Esophagus (tissue), 2 donors: ENCODE measurements at regions not wholly inside any gene's neighbourhood (a gene's known extent, or its start where the extent isn't known, plus 50 kb on each side); places are given as distances from the start of the nearest gene placed in this dataset.

Source experiments
- H3K27ac ChIP-seq, 2 donors: one replicate each; pipeline ENCODE4 v1.5.1; 2013; ENCODE audit warnings: low read depth in 2 of 2, mild to moderate bottlenecking in 2 of 2, inconsistent platforms in 1 of 2, low read length in 1 of 2, moderate library complexity in 1 of 2
- H3K27me3 ChIP-seq, 2 donors: one replicate each; pipeline ENCODE4 v1.6.1; 2013; ENCODE audit warnings: low read length in 2 of 2, control low read depth in 1 of 2, mild to moderate bottlenecking in 1 of 2; ENCODE audit not compliant: insufficient read depth in 2 of 2, control insufficient read depth in 1 of 2
- H3K36me3 ChIP-seq, 2 donors: one replicate each; pipeline ENCODE4 v1.6.1; 2013; ENCODE audit warnings: low read length in 1 of 2; ENCODE audit not compliant: control insufficient read depth in 2 of 2, insufficient read depth in 2 of 2
- H3K4me1 ChIP-seq, 2 donors: one replicate each; pipeline ENCODE4 v1.6.1; 2013; ENCODE audit warnings: low read length in 1 of 2; ENCODE audit not compliant: control insufficient read depth in 2 of 2, insufficient read depth in 2 of 2
- H3K4me3 ChIP-seq, 2 donors: one replicate each; pipeline ENCODE4 v1.5.1; 2013; ENCODE audit warnings: low read length in 2 of 2, mild to moderate bottlenecking in 2 of 2, low read depth in 1 of 2, moderate library complexity in 1 of 2
- H3K9me3 ChIP-seq, 2 donors: one replicate each; pipeline ENCODE4 v1.6.1; 2013; ENCODE audit warnings: mild to moderate bottlenecking in 2 of 2, low read depth in 1 of 2, low read length in 1 of 2, moderate library complexity in 1 of 2; ENCODE audit not compliant: control insufficient read depth in 2 of 2, insufficient read depth in 1 of 2
- WGBS, 2 donors: extraction: QIAGEN DNeasy Blood & Tissue Kit; methylation state at CpG; one replicate each; pipeline ENCODE4 v1.1.7; 2013; 5-methylcytosine and 5-hydroxymethylcytosine counted together
- donor health status: healthy with polysubstance abuse.
- donor health status: Bipolar disorder and iron deficiency.

DNA sequence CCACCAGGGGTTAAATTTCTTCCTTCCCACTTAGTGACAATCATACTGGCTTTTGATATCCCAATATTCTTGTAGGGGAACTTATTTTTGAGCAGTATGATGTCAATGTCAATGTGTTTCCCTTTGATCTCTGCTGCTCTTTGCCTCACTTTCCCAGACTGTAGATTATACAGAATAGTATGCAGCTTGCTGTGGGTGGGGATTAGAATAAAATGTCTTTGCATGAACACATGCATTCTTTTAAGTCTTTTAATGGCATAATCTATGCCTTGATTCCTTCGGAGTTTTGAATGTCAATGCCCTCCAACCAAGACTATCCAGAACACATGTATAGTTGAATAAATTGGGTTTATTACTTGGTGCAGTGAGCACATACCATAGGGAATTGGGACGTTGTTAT is 125.5 kb downstream of the IL20RB start:
- H3K4me1 ChIP-seq, result peaks cover 0 to 3% of the 10 kb centered on the region in 2 donors
- no peaks in the 10 kb centered on the region for H3K27me3 ChIP-seq
- H3K9me3 ChIP-seq, result no peaks in the 10 kb centered on the region
- H3K27ac ChIP-seq, result no peak overlapping the region
- WGBS, 2 donors, result 86 to 87% methylated on average over 2 of the region's 2 CpGs
- no peak overlapping the region for H3K4me3 ChIP-seq
- H3K36me3 ChIP-seq, result no peaks in the 10 kb centered on the region

DNA sequence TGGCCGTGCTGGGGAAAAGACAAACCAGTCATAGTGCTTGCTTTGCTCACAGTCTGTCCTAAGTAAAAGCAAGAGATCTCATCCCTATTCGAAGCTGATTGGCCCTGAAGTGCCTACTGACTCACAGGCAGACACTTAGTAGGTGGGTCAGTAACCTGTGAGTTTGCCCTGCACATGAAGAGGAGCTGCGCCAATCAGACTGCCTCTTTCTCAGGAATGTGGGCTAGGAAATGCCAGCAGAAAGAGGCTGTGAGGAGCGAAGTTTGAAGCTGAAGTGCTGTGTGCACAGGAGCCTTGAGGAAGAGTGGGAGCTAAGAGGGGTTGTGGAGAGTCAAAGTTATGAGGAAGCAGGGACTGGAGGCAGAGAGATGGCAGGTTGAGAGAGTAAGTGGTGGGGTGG is 126.8 kb downstream of the IL20RB start:
- Histone ChIP-seq H3K27ac (no peak overlapping the region), H3K27me3 (no peaks in the 10 kb centered on the region), H3K36me3 (no peaks in the 10 kb centered on the region), H3K4me1 (peaks cover 0 to 3% of the 10 kb centered on the region in 2 donors), H3K4me3 (no peak overlapping the region), H3K9me3 (no peaks in the 10 kb centered on the region)
- 69 to 77% methylated on average over 4 of the region's 4 CpGs for WGBS, 2 donors

DNA sequence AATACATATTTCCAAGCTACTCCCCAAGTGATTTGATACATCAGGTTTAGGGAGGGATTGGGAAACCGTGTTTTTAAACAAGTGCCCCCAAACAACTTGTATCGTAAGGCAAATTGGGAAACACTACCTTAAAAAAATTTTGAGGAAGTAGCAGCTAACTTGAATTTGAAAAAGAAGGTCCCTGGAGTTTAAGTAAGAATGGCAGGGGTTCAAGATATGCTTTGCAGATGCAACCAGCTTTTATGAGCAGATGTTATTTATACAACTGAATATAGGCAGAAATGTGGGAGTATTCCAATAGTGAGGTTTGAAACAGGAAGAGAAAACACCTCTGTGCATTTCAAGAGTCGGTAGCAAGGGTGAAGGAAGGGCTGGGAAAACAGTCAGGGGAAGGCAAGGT is 139.6 kb downstream of the IL20RB start:
- Histone ChIP-seq H3K27me3 (no peaks in the 10 kb centered on the region), H3K36me3 (no peaks in the 10 kb centered on the region), H3K27ac (no peak overlapping the region), H3K4me3 (no peak overlapping the region), H3K9me3 (no peaks in the 10 kb centered on the region), H3K4me1 (no peaks in the 10 kb centered on the region)
- WGBS, 2 donors, result 55 to 62% methylated on average over 3 of the region's 3 CpGs

DNA sequence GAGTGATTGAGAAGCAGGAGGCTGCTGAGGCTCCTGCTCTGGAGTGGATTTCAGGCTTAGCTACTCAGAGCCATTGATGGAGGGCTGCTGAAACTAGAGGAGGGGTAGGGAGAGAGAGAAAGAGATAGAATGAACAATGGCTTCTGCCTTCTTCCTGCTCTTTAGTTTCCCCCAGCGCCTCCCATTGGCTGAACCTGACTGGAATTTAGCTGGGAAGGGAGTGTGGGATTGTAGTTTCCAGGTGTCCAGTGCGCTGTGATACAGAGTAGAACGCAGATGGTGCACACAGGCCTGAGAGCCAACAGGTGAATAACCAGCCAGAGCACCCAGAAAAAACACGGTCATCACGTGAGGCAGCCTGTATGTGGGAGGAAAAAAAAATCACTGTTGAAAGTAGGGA is 140.1 kb downstream of the IL20RB start:
- no peaks in the 10 kb centered on the region for H3K9me3 ChIP-seq
- H3K27me3 ChIP-seq, result no peaks in the 10 kb centered on the region
- no peak overlapping the region for H3K27ac ChIP-seq
- no peaks in the 10 kb centered on the region for H3K4me1 ChIP-seq
- WGBS, 2 donors, result 83 to 90% methylated on average over 5 of the region's 5 CpGs
- no peaks in the 10 kb centered on the region for H3K36me3 ChIP-seq
- no peak overlapping the region for H3K4me3 ChIP-seq

DNA sequence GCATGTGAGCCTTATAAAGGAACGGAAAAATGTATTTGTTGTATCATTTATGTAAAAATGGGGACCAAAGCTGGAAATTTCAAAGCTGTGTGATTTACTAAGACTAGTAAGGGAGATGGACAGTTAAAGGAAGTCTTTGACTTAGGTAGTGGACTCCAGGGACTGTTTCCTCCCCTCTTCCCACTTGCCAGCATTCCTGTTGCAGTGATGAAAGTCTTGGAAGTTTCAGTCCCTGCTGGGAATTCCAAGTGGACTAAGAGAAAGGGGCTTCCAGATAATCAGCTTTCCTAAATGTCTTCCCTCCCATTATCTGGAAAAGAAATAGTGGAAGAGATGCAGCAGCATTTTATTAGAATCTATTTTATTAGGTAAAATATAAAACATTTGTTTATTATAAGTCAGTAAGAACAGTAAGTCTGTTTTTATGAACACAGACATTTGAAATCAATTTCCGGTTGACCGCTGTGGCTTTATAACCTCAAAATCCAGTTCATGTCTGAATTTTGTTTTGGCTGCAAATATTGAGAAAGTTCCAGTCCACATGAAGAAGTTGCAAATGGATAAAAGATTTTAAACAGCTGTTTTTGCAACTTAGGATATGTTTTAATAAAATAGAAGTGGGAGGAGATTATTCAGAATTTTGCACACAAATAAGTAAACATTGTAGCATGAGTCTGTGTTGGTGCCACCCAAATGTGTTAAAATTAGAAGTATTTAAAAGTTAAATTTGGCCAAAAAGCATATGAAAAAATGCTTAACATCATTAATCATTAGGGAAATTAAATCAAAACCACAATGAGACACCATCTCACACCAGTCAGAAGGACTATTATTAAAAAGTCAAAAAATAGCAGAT is 141.8 kb downstream of the IL20RB start:
- Histone ChIP-seq H3K9me3 (no peaks in the 10 kb centered on the region), H3K36me3 (no peaks in the 10 kb centered on the region)
- 77 to 80% methylated on average over 3 of the region's 3 CpGs for WGBS, 2 donors

DNA sequence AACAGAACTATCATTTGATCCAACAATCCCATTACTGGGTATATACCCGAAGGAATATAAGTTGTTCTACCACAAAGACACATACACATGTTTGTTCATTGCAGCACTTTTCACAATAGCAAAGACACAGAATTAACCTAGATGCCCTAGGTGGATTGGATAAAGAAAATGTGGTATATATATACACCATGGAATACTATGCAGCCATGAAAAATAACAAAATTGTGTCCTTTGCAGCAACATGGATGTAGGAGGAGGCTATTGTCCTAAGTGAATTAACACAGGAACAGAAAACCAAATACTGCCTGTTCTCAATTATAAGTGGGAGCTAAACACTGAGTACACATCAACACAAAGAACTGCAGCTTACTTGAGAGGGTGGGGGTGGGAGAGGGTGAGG is 142.5 kb downstream of the IL20RB start:
- WGBS, 2 donors, result 89 to 100% methylated on average over 1 of the region's 1 CpG
- Histone ChIP-seq H3K4me1 (no peaks in the 10 kb centered on the region), H3K4me3 (no peak overlapping the region), H3K36me3 (no peaks in the 10 kb centered on the region), H3K27ac (no peak overlapping the region), H3K9me3 (no peaks in the 10 kb centered on the region), H3K27me3 (no peaks in the 10 kb centered on the region)

More for the DNA sequence above, 141.8 kb downstream of the IL20RB start:
- Histone ChIP-seq H3K27me3 (no peaks in the 10 kb centered on the region), H3K4me1 (no peaks in the 10 kb centered on the region), H3K4me3 (no peak overlapping the region), H3K27ac (no peak overlapping the region)

DNA sequence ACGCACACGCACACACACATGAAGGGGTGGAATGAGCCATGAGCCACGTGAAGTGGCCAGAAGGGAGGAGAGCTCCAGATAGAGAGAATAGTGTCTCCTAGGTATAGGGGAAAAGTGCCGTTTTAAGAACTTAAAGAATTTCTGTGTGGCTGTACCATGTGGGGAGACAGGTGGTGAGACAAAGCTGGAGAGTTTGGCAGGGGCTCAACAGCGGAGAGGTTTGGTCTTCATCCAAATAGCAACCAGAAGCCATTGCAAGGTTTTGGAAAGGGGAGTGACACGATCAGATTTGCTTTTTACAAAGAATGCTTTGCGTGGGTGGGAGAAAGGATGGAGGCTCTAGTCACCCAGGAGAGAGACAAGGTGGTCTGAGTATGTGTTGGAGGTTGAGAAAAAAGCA is 146.0 kb downstream of the IL20RB start:
- no peak overlapping the region for H3K27ac ChIP-seq
- no peaks in the 10 kb centered on the region for H3K36me3 ChIP-seq
- H3K27me3 ChIP-seq, result no peaks in the 10 kb centered on the region
- no peaks in the 10 kb centered on the region for H3K4me1 ChIP-seq
- 71 to 73% methylated on average over 7 of the region's 7 CpGs for WGBS, 2 donors
- H3K9me3 ChIP-seq, result no peaks in the 10 kb centered on the region
- no peak overlapping the region for H3K4me3 ChIP-seq

DNA sequence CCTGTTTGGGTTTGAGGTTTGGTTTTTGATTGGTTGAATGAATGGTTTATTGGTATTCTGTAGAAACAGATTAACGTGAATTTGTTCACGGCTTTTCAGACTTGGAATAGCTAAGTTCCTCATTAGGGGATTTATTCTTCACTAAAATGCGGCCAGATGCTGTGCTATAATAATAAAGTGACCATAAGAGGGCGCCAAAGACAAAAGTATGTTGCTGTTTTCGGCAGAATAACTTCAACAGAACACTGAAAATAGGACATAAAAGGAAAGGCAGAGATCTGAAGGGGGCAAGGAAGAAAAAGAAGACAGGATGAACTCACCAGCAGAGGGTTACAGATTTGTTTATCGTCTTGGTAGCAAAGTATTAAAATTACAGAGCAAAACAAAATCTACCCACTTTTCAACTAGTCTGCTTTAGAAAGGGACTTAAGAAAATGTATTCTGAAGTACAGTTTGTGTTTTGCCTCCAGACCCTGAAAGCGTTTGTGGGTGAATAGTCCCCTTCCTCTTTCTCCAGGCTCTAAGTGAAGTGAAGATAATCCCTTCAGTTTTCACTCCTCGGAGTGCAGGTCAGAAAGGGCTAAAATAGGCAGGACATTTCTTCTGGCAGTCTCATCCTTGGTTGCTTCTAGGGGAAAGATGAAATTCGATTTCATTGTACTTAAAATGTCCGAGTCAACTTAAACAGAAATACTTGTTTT is 147.6 kb downstream of the IL20RB start:
- Histone ChIP-seq H3K9me3 (no peaks in the 10 kb centered on the region), H3K4me1 (no peaks in the 10 kb centered on the region), H3K36me3 (no peaks in the 10 kb centered on the region), H3K27me3 (no peaks in the 10 kb centered on the region), H3K27ac (no peak overlapping the region), H3K4me3 (no peak overlapping the region)
- 10 to 19% methylated on average over 10 of the region's 10 CpGs for WGBS, 2 donors

DNA sequence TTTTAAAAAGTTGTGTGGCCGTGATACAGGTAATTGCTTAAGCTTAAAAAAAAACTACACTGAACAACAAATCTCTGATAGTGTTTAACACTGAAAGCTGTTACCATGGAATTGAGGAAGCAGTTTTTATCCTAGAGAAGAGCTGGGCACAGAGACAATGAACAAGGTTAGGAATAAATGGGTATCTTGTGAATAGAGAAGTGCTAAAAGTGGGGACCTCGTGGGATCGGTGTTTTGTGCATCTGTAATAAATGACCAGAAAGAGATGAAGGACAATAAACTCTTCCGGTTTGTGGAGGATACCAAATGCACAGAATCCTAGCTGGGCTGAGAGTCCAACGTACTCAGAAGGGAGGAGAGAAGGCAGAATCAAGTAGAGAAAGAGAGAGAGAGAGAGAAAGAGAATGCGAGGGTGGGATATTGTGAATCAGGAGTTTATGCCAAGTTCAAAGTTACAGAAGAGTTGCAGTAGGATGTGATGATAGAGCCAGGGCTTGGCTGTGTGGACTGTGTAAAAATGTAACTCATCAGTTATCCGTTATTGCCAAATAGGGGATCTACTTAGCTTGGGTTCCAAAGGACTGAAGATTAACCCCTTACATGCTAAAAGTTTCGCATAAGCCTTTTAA is 148.9 kb downstream of the IL20RB start:
- WGBS, 2 donors, result 55 to 58% methylated on average over 8 of the region's 8 CpGs
- no peaks in the 10 kb centered on the region for H3K9me3 ChIP-seq
- H3K27me3 ChIP-seq, result no peaks in the 10 kb centered on the region
- no peaks in the 10 kb centered on the region for H3K4me1 ChIP-seq
- H3K27ac ChIP-seq, result no peak overlapping the region
- no peak overlapping the region for H3K4me3 ChIP-seq
- no peaks in the 10 kb centered on the region for H3K36me3 ChIP-seq
